Stimulated activated CD4-positive, alpha-beta T cell treated with anti-CD3 and anti-CD28 coated beads, Interleukin-2, amount 100 ng/mL, for 4 hours (primary cell): ENCODE measurements at regions not wholly inside any gene's neighbourhood (a gene's known extent, or its start where the extent isn't known, plus 50 kb on each side); places are given as distances from the start of the nearest gene placed in this dataset.

Experiments
- DNase-seq: peaks from one replicate; pipeline ENCODE4 v3.0.0-alpha.2; 2020; ENCODE audit warnings: low read depth

DNA sequence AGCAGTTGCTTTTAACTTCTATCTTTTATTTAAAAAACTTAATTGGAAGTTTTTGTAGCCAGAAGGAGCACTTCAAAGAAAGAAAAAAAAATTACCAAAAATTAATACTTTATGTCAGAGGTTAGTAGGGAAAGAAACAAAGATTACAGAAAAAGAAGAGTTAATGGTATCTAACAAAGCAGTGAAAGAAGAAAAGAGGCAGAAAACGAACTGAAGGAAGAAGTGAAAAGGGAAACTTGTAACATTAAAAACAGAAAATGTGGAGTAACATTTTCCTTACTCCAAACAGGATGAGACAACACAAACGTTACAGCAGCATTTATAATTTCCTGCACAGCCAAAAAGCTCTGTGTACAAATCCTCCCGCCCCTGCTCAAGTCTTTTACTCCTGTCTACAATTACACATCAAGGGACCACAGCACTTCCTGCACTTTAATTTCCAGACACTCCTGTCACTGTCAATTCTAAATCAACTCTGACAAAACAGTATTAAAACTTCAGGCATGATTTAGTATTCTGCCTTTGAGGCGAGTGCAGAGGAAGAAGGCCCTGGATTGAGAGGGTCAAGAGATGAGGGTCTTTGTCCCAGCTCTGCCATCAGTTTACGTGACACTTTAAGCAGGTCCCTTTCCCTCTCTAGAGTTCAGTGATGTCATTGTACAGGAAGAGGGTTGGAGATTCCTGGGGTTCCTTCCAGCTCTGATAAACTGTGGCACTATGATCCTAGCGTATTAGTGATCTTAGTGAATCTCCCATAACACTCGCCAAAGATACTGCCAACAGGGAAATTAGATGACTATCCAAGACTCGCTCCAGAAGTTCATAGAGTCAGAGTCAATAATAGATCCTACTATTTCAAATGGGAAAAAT lies 53.2 kb upstream of the LSM14A start:
- DNase-seq = no peak

- no peak for DNase-seq
These were observed 52.2 kb upstream of the LSM14A start for GRCh38 chr19:34120141-34120540.

DNA sequence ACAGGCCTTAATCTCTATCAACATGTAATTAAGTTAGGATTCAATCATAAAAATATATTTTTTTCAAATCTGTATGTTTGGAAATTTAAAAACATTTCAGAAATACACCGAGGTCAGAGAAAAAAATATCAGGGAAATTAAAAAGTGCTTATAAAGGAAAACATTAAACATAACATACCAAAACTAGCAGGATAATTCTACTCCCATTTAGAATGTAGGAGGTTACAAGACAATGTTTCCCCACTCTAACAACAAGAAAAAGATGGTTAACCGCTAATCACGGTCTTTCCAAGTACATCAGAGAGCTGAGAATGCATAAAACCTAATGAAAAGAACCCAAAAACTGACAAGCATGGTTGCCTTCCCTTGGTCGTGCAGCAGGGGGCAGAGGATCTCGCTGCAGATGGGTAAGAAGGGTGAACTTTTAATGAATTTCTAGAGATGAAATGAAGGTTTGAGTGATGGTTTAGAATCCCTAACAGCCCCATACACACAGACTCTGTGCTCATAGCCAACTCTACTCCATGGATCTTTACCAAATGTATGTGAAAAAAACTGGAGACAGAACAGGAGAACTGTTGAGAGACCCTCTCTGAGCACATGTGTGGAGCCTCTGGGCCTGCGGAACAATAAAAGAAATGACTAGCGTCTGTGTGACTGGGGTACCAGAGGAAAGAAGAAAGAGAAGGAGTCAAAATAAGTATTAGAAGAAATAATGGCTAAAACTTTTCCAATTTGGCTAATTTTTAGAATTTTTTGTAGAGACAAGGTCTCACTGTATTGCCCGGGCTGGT lies 51.3 kb upstream of the LSM14A start:
- peak; percentile 9 for DNase-seq
